ENCODE measurements at regions not wholly inside any gene's neighbourhood (a gene's known extent, or its start where the extent isn't known, plus 50 kb on each side); places are given as distances from the start of the nearest gene placed in this dataset.

DNA sequence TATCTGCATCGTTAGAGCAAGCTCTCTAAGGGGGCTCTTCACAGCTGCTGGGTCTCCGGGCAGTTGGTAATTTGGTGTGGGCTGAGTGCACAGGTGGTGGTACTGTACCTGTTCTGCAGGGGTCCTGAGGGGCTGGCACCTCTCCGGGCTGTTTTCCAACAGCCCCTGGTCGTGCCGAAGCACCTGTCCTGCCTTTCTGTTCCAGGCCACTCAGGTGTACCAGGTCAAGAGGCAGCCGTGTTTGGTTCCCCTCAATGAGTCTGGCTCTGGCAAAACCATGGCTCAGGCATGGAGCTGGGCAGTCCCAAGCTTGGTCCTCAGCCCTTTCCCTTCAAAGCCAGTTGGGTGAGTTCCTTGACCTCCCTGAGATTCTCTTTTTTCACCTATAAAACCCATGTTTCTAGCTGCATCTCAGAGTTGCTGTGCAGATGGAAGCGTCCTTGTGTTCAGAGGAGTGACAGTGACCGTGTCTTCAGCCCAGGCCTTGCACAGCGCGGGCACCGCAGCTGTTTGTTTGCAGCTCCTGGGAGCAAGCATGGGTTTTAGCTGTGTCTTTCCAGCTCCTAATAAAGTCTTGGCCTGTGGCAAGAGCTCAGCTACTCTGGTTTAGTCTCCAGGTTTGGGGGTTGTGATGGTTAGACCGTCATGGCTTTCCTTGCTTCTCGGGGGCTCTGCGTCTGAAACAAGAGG lies 110.9 kb downstream of the GLI2 start:
- TF ChIP-seq, protein P1, sequence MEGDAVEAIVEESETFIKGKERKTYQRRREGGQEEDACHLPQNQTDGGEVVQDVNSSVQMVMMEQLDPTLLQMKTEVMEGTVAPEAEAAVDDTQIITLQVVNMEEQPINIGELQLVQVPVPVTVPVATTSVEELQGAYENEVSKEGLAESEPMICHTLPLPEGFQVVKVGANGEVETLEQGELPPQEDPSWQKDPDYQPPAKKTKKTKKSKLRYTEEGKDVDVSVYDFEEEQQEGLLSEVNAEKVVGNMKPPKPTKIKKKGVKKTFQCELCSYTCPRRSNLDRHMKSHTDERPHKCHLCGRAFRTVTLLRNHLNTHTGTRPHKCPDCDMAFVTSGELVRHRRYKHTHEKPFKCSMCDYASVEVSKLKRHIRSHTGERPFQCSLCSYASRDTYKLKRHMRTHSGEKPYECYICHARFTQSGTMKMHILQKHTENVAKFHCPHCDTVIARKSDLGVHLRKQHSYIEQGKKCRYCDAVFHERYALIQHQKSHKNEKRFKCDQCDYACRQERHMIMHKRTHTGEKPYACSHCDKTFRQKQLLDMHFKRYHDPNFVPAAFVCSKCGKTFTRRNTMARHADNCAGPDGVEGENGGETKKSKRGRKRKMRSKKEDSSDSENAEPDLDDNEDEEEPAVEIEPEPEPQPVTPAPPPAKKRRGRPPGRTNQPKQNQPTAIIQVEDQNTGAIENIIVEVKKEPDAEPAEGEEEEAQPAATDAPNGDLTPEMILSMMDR (conservative IDR thresholded peaks at IDR 0.05), result no peak
- DNase-seq, result no peak
- Histone ChIP-seq H3K27me3 (ENCODE audit: control insufficient read depth, insufficient read depth, low read length, poor library complexity, severe bottlenecking) (no peaks in the 10 kb centered on the region), H3K4me3 (ENCODE audit: low read length) (no peak overlapping the region), H3K27ac (ENCODE audit: low read depth, low read length) (no peak overlapping the region), H3K9ac (ENCODE audit: extremely low read depth, low read length, poor library complexity, severe bottlenecking) (no peak overlapping the region), H3K9me3 (ENCODE audit: control insufficient read depth, low read length) (peaks cover 3% of the 10 kb centered on the region), H3K4me1 (ENCODE audit: control insufficient read depth, insufficient read depth, low read length) (no peaks in the 10 kb centered on the region), H3K36me3 (ENCODE audit: control insufficient read depth, insufficient read depth, low read length) (no peaks in the 10 kb centered on the region)
- peaks cover 2% of the 10 kb centered on the region for H3K36me3 Mint-ChIP-seq (ENCODE audit: low read depth)
- H3K27me3 Mint-ChIP-seq (ENCODE audit: insufficient read depth), result no peaks in the 10 kb centered on the region
- 91 to 94% methylated on average over 8 to 14 of the region's 14 CpGs for WGBS, 2 experiments (ENCODE audit: insufficient coverage in 1 of 2, insufficient read length in 1 of 2)
- H3K4me1 Mint-ChIP-seq, result no peaks in the 10 kb centered on the region
- no peaks in the 10 kb centered on the region for H3K9me3 Mint-ChIP-seq
- H3K27ac Mint-ChIP-seq, result peak overlapping the region; percentile 36
- no peak overlapping the region for H3K4me3 Mint-ChIP-seq

DNA sequence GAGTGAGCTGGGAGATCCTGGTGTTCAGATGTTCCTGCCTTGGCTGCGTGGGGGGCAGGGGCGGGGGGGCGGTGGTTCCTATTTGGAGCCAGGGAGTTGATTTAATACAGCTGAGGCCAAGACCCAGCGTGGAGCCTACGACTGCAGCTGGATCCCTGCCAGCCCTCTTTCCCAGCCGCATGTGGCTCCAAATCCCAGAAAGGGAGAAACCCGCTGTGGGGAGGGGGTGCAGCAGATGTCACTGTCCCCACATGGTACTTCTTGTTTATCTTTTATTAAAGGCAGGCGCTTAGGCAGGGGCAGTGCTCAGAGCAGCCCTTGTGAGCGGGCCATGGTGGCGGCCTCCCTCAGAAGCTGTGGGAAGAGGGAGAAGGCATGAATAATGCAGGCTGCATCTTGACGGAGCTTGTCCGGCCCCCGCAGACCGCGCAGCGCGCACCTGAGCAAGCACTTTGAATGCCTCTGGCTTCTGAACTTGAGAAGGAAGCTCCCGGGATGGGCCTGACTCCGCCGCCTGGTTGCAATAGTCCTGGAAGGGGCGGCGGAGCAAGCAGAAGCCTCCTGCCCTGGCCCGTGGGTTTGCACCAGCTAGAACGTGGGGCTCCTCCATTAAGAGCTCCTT lies 112.1 kb downstream of the GLI2 start:
- H3K27ac ChIP-seq (ENCODE audit: low read depth, low read length), result peak overlapping the region; percentile 17

DNA sequence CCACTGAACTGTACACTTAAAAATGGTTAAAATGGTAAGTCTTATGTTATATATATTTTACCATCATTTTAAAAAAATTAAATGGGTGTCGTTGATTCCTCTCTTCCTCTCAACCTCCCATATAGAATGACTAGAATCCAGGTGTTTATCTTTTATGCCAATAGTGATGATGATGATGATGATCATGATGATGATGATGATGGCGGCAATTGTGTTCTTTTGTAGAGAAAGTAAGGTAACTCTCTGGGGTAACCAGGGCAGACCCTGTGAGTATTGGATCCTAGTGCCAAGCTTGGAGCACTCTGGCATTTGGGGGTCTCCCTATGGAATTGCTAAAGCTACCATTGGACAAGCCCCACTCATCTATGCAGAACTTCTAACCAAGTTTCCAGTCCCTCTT lies 113.6 kb downstream of the GLI2 start:
- DNase-seq, result no peak
- H3K36me3 ChIP-seq (ENCODE audit: control insufficient read depth, insufficient read depth, low read length), result no peaks in the 10 kb centered on the region
- H3K4me1 ChIP-seq (ENCODE audit: control insufficient read depth, insufficient read depth, low read length), result no peaks in the 10 kb centered on the region
- H3K27ac ChIP-seq (ENCODE audit: low read depth, low read length), result no peak overlapping the region
- H3K9ac ChIP-seq (ENCODE audit: extremely low read depth, low read length, poor library complexity, severe bottlenecking), result no peak overlapping the region
- H3K36me3 Mint-ChIP-seq (ENCODE audit: low read depth), result no peaks in the 10 kb centered on the region
- H3K9me3 ChIP-seq (ENCODE audit: control insufficient read depth, low read length), result peaks cover 3% of the 10 kb centered on the region
- H3K4me1 Mint-ChIP-seq, result no peaks in the 10 kb centered on the region
- no peak overlapping the region for H3K4me3 Mint-ChIP-seq
- no peak overlapping the region for H3K4me3 ChIP-seq (ENCODE audit: low read length)
- no peaks in the 10 kb centered on the region for H3K27me3 Mint-ChIP-seq (ENCODE audit: insufficient read depth)
- 91 to 100% methylated on average over 1 of the region's 2 CpGs for WGBS, 2 experiments (ENCODE audit: insufficient coverage in 1 of 2, insufficient read length in 1 of 2)
- TF ChIP-seq, protein P1 (conservative IDR thresholded peaks at IDR 0.05), result no peak
- no peaks in the 10 kb centered on the region for H3K9me3 Mint-ChIP-seq
- H3K27ac Mint-ChIP-seq, result no peak overlapping the region
- H3K27me3 ChIP-seq (ENCODE audit: control insufficient read depth, insufficient read depth, low read length, poor library complexity, severe bottlenecking), result no peaks in the 10 kb centered on the region

More for the DNA sequence above, 112.1 kb downstream of the GLI2 start:
- Histone ChIP-seq H3K9me3 (ENCODE audit: control insufficient read depth, low read length) (peaks cover 3% of the 10 kb centered on the region), H3K4me1 (ENCODE audit: control insufficient read depth, insufficient read depth, low read length) (no peaks in the 10 kb centered on the region), H3K4me3 (ENCODE audit: low read length) (no peak overlapping the region), H3K36me3 (ENCODE audit: control insufficient read depth, insufficient read depth, low read length) (no peaks in the 10 kb centered on the region), H3K27me3 (ENCODE audit: control insufficient read depth, insufficient read depth, low read length, poor library complexity, severe bottlenecking) (no peaks in the 10 kb centered on the region), H3K9ac (ENCODE audit: extremely low read depth, low read length, poor library complexity, severe bottlenecking) (no peak overlapping the region)
- TF ChIP-seq, protein P1 (conservative IDR thresholded peaks at IDR 0.05), result no peak
- Mint-ChIP-seq H3K4me3 (no peak overlapping the region), H3K27ac (no peak overlapping the region), H3K27me3 (ENCODE audit: insufficient read depth) (no peaks in the 10 kb centered on the region), H3K4me1 (no peaks in the 10 kb centered on the region), H3K9me3 (no peaks in the 10 kb centered on the region), H3K36me3 (ENCODE audit: low read depth) (peaks cover 2% of the 10 kb centered on the region)
- WGBS, 2 experiments (ENCODE audit: insufficient coverage in 1 of 2, insufficient read length in 1 of 2), result 93 to 97% methylated on average over 22 to 24 of the region's 24 CpGs
- DNase-seq, result no peak
